NK-92 treated with Interleukin-12 subunit alpha and Interleukin-12 subunit beta, amount 100 ng/mL, for 24 hours (cell line): ENCODE measurements at regions not wholly inside any gene's neighbourhood (a gene's known extent, or its start where the extent isn't known, plus 50 kb on each side); places are given as distances from the start of the nearest gene placed in this dataset.
A peak's percentile ranks its signal among the peaks of the same experiment; 100 is the strongest.
"Not testable (repeated sequence)": the region's sequence is repeated elsewhere in the genome, so short reads cannot be mapped to it uniquely, and the experiment has no call there.

Source experiments
- DNase-seq: peaks from one replicate; lab custom pipeline; 2025; lab: John Stamatoyannopoulos, UW

- DNase-seq = no peak
These were observed 356.3 kb upstream of the SETBP1 start for GRCh38 chr18:44324361-44324760.

DNA sequence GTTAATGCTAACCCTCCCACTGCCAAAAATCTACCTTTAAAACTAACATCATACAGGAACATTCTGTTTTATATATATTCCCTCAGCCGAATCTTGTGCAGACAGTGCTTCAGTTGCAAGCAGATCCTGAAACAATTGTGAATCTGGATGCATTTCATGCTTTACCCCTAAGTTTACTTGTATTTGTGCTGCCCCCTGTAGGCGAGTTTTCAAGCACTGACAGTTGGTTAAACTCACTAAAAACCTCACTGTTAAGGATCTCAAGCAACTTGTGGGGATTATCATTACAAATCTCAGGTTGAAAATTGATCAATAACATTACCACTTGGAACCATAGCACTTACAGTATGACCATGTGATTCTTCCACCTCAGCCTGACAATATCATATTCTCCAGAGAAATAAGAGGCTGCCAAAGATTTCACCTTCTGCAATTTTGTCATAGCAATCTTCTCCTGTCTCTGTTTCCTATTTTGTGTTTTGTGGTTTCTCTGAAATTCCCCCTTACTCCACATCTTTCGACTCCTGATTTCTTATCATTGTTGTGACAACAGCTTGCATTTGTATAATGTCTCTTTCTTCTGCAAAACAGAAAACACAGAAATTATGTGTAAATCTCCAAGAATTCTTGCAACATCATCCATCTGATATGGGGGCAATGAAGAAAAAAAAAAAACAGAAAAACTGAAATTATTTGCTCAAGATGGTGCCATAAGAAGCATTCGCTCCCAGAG, 354.6 kb upstream of the SETBP1 start:
- peak; percentile 13 for DNase-seq

DNA sequence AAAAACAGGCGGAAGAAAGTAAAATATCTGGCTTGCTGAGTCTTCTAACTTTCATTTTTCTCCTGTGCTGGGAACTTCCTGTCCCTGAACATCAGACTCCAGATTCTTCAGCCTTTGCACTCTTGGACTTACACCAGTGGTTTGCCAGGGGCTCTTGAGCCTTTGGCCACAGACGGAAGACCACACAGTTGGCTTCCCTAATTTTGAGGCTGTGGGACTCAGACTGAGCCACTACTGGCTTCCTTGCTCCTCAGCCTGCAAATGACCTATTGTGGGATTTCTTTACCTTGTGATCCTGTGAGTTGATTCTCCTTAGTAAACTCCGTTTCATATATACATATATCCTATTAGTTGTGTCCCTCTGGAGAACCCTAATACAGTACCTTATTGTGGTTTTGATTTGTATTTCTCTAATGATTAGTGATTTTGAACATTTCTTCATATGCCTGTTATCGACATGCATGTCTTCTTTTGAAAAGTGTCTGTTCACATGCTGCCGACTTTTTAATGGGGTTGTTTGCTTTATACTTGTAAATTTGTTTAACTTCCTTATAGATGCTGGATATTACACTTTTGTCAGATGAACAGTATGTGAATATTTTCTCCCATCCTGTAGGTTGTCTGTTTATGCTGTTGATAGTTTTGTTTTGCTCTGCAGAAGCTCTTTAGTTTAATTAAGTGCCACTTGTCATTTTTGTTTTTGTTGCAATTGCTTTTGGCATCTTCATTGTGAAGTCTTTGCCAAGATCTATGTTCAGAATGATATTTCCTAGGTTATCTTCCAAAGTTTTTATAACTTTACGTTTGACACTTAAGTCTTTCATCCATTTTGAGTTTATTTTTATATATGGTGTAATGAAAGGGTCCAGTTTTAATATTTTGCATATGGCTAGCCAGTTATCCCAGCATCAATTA, 348.8 kb upstream of the SETBP1 start:
- no peak for DNase-seq

DNA sequence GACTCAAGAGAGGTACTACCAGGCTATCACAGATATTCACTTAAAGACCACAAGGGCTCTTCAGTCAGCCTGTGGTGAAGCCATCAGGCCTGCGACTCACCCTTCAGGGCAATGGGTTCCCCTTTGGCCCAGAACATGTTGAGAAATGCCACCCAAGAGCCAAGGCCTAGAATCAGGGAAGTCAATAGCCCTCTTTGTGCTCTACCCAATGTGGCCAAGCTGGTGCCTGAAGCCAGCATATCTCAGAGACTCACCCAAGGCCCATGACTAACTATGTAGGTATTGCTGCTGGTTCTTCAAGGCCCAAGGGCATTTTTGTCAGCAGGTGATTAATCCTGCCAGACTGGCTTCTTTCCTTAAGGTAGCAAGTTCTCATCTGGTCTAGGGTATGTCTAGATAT, 338.9 kb upstream of the SETBP1 start:
- no peak for DNase-seq

GRCh38 chr18:44342162-44342561, 338.5 kb upstream of the SETBP1 start:
- no peak for DNase-seq

GRCh38 chr18:44342946-44343345, 337.7 kb upstream of the SETBP1 start:
- DNase-seq = no peak

DNA sequence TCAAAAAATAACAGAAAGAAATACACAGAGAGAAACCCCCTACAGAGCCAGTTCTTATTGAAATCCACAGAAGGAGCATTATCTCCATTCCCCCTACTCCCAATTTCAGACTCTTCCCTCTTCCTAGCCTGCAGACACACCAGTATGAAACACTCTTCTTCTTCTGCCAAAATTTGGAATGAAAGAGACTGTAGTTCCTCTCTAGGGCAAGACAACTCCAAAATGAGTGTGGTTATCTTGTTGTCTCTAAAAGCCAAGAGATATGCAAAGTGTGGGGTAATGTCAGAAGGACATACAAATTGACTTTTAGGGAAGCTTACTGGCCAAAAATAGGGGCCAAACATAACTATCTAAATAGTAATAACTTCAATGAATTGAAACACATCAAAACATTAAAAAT, 337.1 kb upstream of the SETBP1 start:
- DNase-seq = no peak

DNA sequence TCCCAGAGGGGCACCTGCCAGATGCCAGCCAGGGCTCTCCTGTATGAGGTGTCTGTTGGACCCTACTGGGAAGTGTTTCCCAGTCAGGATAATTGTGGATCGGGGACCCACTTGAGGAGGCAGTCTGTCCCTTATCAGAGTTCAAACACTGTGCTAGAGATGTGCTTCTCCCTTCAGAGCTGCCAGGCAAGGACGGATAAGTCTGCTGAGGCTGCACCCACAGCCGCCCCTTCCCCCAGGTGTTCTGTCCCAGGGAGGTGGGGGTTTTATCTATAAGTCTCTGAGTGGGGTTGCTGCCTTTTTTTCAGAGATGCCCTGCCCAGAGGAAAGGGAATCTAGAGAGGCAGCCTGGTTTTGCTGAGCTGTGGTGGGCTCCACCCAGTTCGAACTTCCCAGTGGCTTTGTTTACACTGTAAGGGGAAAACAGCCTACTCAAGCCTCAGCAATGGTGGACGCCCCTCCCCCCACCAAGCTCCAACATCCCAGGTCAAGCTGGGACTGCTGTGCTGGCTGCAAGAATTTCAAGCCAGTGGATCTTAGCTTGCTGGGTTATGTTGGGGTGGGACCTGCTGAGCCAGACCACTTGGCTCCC, 324.0 kb upstream of the SETBP1 start:
- DNase-seq = no peak

DNA sequence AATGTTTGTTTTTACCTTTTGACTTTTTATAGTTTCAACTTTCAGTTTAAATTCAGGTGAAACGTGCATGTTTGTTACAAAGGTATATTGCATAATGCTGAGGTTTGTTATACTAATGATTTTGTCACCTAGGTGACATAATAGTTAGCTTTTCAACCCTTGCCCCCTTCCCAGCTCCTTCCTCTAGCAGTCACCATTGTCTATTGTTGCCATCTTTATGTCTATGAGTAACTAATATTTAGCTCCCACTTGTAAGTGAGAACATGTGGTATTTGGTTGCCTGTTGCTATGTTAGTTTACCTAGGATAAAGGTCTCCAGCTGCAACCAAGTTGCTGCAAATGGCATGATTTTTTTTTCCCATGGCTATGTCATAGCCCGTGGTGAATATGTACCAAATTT, 322.3 kb upstream of the SETBP1 start:
- no peak for DNase-seq

GRCh38 chr18:44359741-44360140, 320.9 kb upstream of the SETBP1 start:
- DNase-seq = not testable (repeated sequence)

DNA sequence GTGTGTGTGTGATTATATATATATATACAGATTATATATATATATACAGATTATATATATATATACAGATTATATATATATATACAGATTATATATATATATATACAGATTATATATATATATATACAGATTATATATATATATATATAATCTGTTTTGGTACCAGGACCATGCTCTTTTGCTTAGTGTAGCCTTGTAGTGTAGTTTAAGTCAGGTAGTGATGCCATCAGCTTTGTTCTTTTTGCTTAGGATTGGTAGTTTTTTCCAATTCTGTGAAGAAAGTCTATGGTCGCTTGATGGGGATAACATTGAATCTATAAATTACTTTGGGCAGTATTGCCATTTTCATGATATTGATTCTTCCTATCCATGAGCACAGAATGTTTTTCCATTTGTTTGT, 318.5 kb upstream of the SETBP1 start:
- not testable (repeated sequence) for DNase-seq

DNA sequence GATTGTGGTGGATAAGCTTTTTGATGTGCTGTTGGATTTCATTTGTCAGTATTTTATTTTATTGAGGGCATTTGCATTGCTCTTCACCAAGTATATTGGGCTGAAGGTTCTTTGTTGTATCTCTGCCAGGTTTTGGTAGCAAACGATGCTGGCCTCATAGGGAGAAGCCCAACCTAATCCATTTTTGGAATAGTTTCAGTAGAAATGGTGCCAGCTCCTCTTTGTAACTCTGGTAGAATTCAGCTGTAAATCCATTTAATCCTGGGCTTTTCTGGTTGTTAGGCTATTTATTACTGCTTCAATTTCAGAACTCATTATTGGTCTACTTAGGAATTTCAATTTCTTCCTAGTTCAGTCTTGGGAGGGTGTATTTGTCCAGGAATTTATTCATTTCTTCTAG, 309.8 kb upstream of the SETBP1 start:
- no peak for DNase-seq

GRCh38 chr18:44374966-44375365, 305.7 kb upstream of the SETBP1 start:
- no peak for DNase-seq

- no peak for DNase-seq
These were observed 294.3 kb upstream of the SETBP1 start for GRCh38 chr18:44386401-44386800.

- DNase-seq = no peak
These were observed 292.4 kb upstream of the SETBP1 start for GRCh38 chr18:44388329-44388728.

DNA sequence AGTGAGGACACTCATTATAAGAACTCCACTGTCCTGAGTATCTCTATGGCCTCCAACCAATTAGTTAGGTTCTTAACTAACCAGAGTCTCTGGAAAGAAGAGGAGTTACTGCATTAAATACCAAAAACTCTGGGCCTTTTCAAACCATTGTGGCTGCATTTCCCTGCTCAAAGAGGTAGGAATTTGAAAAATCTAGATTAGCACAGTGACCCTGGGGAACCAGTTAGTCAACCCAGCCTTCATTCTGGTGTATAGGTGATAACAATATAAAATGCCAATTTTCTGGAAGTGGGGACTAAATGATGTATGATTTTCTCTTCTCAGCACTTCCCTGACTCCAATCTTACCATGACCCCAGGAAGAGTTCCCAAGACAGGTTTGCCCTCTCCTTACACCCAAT, 287.8 kb upstream of the SETBP1 start:
- DNase-seq = no peak

DNA sequence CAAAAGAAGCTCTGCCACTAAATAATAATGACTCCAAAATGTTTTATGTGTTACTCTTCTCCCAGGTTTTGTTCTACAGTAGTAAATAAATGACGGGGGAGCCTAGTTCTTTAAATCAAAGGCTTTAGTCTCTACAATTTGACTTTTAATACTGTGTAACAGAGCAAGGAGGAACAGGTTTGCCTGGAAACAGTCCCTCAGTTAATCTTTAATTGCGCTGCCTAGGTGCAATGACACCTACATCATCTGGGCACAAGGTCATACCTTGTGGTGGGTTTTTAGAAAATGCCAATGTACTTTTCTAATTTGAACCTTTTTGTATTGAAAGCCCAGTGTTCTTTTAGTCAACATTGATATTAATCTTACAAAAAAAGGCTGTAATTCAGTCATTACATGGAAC, 287.3 kb upstream of the SETBP1 start:
- no peak for DNase-seq

DNA sequence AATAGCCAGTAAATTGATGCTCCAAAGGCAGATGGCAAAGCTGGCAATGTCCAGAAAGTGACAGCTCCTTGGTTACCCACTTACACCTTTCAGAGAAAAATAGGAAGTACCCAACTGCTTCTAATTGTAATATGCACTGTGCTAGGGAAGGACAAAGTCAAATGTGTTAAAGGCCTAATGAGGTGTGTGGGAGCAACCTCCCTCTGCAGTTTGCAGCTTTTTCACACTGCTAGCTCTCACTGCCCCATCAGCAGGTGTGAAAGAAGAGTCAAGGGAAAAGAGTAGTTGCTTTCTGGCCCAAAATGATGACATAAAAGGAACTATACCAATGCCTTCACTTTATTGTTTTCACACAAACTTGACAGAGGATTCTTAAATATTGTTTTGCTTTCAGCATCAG, 284.1 kb upstream of the SETBP1 start:
- no peak for DNase-seq

DNA sequence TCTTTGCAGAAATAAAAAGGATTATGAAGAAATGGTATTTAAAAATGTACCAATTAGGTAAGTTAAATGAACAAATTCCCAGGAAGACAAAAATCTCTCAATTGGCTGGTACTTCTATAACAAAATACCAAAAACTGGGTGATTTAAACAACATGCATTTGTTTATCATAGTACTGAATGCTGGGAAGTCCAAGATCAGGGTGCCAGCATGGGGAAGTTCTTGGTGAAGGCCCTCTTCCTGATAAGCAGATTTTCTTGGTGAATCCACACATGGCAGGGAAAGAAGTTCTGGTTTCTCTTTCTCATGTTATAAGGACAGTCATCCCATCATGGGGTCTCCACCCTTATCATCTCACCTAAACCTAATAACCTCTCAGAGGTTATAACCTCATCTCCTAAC, 271.6 kb upstream of the SETBP1 start:
- no peak for DNase-seq

- no peak for DNase-seq
These were observed 271.2 kb upstream of the SETBP1 start for GRCh38 chr18:44409515-44409914.

- DNase-seq = no peak
These were observed 269.9 kb upstream of the SETBP1 start for GRCh38 chr18:44410740-44411139.

DNA sequence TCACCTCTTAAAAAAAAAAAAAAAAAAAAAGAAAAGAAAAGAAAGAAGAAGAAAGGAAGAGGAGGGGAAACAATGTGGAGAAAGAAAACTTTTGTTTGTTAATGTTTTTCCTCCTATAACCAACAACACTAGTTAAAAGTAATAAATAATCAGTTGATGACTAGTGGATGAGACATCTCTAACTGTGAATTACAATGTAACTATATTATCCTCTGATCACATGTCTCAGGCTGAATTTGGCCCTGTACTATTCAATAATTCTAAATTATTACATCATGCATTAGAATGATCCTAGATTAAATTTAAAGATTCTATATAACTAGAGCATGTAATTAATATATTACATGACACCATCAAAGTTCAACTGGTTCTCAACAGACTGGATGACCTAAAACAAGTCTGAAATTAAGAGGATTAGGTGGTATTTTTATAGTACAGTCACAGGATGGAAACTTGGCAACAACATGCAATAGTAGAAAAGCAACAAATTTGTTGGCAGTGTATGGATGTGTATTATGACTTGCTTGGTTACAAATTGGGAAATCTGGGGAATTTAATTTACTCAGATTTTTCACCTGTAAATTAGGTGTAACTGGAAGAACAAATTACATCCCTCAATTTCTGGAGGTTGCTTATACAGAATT, 269.3 kb upstream of the SETBP1 start:
- DNase-seq = no peak

DNA sequence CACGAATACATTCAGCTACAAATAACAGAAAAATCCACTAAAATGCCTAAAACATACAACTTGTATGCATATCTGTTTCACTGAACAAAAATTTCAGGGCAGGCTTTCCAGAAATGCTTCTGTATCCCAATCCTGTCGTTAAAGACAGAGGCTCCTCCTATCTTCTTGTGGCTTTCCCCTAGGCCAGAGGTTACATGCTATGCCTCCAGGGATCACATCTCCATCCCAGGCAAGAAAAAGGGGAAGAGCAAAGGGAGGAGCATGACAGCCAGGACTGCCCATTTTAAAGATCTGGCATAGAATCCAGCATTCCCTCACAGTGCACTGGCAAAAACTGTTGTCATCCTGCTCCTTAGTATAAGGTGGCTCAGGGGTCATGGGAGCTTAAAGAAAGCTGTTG, 268.7 kb upstream of the SETBP1 start:
- DNase-seq = no peak
